ENCODE measurements at regions not wholly inside any gene's neighbourhood (a gene's known extent, or its start where the extent isn't known, plus 50 kb on each side); places are given as distances from the start of the nearest gene placed in this dataset.
"Not testable (repeated sequence)": the region's sequence is repeated elsewhere in the genome, so short reads cannot be mapped to it uniquely, and the experiment has no call there.

DNA sequence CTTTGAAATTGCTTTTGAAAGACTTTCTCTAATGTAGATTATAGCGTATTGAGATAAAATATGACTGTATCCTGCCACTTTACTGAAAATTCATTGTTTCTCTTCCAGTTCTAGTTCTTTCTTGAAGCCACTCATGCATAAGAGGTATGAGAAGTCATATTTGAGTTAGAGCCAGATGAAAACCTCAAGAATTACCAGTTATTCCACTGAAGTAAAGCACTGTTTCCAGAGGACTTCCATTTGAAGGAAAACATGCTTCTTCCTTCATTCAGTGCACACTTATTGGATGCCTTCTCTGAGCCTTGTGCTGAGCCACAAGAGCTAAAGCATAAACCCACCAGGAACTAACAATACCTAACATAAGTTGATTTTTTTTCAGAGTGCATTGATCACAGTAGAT, 513.4 kb downstream of the ZNF385D start:
- peak; percentile 44 for DNase-seq

DNA sequence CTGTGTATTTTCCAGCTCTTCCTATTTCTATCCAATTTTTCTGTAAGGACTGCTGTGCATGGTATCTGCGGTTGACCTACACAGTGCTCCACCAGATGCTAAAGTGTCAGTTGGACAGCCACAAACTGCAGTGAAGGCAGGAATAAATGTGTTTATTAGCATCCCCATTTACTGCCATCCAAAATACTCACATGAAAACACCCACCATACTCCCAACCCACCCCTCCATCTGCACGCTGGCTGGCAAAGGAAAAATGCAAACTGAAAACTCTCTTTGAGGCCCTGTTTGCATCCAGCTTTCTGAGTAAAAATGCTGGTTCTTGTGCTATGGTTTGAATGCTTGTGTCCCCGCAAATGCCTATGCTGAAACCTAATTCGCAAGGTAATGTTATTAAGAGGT, 515.5 kb downstream of the ZNF385D start:
- DNase-seq = no peak

GRCh38 chr3:21234933-21235332, 516.1 kb downstream of the ZNF385D start:
- no peak for DNase-seq

DNA sequence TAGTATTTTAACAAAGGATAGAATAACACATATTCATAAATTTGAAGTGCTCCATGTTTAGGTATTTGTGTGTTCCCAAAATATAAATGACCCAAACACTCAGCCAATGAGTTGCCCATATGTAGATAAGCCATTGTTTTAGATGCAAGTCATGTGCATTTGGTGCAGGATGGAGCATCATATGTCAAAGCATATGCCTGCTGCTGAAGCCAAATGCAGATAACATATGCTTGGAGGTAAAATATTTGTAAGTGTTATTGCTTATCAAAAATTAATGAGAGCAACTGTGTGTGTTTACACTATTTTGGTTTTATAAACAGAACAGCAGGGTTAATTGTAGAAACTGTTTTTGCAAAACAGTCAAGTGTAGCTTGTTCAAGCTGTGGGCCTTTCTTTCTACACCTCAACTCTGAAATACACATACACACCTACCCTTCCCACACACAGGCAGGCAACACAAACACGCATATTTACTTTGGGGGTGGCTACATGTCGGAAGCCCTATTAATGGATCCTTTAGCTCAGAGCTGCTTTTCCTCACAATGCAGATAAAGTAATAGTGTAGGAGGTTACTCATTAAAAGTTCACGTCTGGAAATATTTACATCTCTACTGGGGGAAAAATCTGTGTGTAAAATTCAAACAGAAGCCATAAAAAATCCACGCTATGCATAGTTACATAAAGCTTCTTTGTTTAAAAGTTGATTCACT, 521.4 kb downstream of the ZNF385D start:
- DNase-seq = no peak

DNA sequence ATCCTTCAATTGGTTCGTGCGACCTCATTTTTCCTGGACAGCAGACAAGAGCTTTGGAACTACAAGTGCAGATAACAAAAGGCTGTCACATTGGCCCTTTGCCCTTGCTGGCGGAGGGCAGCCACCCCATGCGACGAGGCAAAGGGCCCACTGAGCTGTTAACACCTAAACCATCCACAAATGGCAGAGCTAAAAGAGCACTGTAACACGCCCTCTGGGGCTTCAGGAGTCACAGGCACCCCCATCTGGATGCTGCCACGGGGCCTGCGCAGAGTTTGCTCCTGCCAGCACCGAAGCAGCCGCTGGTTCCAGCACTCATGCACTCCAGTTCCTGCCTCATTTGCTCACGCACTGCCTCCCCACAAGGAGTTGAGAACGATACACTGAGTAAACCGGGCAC, 524.9 kb downstream of the ZNF385D start:
- no peak for DNase-seq

DNA sequence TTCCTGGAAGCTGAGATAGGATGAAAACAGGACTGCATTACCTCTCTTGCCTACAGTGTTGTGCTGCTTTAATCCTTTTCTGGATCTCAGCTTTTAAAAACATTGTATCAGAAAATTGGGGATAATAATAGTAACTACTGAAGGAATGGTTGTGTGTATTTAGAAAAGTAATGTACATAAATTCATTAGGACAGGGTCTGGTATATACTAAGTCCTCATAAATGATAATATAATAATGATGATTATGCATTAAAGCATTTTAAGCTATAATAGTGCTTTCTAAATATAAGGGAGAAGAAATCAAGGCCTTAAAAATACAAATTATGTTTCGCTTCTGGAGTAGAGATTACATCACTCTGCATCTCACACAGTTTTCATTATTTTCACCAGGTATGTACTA, 530.1 kb downstream of the ZNF385D start:
- no peak for DNase-seq

GRCh38 chr3:21216598-21216997, 534.4 kb downstream of the ZNF385D start:
- no peak for DNase-seq

GRCh38 chr3:21204122-21204521, 546.9 kb downstream of the ZNF385D start:
- not testable (repeated sequence) for DNase-seq

DNA sequence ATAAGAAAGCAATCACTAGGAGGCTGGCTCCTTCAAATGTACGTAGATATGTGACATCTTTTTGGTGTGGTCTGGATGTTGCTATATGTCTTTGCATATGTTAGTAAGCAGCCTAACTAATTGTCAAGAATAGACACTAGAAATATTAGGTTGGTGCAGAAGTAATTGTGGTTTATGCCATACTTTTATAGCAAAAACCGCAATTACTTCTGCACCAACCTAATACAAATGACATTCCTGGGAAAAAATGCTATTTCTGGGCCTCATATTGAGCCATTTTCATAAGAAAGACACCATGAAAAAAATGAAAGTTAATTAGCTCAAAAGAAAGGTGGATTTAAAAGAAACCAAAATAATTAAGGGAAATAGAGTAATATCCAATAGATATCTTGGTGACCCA, 555.8 kb downstream of the ZNF385D start:
- no peak for DNase-seq

DNA sequence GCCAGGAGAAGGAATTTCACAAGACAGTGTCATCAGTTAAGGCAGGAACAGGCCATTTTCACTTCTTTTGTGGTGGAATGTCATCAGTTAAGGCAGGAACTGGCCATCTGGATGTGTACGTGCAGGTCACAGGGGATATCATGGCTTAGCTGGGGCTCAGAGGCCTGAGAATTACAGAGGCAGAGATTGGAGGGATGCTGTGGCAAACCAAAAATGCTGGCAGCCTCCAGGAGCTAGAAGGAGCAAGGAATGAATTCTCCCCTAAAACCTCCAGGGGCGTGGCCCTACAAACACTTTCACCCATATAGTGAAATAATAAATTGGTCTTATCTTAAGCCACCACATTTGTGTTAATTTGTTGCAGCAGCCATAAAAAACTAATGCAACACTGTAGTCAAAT, 557.0 kb downstream of the ZNF385D start:
- DNase-seq = not testable (repeated sequence)

- DNase-seq = no peak
Observed at GRCh38 chr3:21188459-21188858, 562.6 kb downstream of the ZNF385D start.

DNA sequence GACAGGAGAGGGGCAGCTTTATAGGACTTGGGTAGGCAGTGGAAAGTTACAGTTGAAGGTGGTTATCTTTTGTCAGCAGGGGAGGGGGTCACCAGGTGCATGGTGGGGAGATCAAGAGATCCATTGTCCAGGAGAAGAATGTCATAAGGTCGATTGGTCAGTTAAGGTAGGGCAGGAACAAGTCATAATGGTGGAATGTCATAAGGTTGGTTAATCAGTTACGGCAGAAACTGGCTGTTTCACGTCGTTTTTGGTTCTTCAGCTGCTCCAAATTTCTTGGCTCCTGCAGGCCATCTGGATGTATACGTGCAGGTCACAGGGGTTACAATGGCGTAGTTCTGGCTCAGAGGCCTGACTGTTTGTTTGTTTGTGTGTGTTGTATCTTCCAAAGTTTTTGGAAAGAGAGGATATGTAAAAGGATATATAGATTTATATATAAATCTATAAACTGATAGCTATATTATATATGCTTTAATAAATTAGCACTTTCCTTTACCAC, 565.1 kb downstream of the ZNF385D start:
- DNase-seq = no peak

DNA sequence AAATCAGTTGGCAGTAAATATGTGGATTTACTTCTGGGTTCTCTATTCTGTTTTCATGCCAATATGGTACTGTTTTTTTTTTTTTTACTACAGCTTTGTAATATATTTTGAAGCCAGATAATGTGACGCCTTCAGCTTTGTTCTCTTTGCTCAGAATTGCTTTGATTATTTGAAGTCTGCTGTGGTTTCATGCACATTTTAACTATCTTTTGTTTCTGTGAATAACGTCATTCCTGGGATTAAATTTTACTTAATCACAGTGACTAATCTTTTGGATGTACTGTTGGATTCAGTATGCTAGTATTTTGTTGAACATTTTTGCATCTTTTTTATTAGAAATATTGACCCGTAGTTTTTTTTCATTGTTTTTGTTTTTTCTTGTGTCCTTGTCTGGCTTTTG, 576.5 kb downstream of the ZNF385D start:
- peak; percentile 52 for DNase-seq

DNA sequence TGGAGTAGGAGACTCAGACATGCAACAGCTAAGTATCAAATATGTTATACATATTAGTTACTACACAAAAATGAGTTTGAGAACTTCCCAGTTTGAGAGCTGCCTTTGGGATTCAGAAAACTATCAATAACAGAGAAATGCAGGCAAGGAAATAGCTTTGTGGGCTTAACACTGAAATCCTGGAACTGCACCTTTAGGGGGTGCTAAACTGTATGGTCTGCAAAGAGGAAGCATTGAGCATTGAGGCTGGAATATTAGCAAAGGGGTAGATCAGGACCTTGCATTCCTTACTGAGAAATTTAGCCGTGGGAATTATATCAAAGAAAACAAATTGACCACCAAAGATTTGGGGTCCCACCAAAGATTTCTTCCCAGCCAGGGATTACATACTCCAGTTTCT, 580.0 kb downstream of the ZNF385D start:
- DNase-seq = no peak

DNA sequence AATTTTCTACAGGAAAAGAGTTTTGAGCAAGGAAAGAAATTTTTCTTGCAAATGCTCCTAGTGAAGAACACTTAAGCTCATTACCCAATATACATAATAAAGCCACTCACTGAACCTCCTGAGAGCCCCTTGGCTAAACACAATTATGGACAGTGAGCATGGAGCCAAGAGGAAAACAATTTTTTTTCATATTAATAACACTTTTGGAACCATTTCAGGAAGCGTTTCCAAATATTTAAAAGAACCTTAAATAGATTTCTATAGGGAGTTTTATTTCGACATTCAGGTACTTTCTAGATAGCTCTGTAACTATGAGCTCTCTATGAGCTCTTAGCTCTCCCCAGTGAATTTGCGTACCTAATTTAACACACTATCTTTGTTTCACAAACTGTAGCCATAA, 581.1 kb downstream of the ZNF385D start:
- no peak for DNase-seq

- DNase-seq = no peak
Observed at GRCh38 chr3:21168471-21168870, 582.5 kb downstream of the ZNF385D start.

DNA sequence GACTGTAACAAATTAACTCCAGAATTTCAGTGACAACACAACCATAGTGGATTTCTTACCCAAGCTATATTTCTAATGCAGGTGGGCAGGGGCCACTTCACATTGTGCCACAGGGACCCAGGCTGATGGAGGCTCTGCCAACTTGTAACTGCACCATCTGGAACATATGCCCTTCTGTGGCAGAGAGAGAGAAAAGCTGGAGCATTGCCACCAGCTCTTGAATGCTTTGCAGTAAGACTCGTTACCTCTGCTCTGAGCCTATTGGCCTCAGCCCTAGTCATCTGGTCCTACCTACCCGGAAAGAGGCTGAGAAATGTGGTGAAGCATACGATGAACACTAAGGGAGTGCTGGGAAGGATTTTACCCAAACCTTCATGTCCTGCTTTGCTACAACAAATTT, 587.1 kb downstream of the ZNF385D start:
- no peak for DNase-seq

GRCh38 chr3:21159543-21159906, 591.5 kb downstream of the ZNF385D start:
- DNase-seq = peak; percentile 82

GRCh38 chr3:21158861-21159542, 592.0 kb downstream of the ZNF385D start:
- peak; percentile 97 for DNase-seq

DNA sequence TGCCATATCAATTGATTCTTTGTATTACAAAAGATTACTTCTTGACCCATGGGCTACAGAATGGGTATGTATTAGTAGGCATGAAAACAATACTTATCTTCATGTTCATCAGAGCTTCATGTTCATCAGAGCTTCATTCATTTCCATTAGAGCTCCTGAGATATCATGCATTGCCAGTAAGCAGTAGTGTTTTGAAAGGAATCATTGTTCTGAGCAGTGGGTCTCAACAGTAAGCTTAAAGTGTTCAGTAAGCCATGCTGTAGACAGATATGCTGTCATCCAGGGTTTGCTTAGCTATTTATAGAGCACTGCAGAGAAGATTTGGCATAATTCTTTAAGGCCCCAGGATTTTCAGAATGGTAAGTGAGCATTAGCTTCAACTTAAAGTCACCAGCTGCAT, 596.1 kb downstream of the ZNF385D start:
- no peak for DNase-seq

DNA sequence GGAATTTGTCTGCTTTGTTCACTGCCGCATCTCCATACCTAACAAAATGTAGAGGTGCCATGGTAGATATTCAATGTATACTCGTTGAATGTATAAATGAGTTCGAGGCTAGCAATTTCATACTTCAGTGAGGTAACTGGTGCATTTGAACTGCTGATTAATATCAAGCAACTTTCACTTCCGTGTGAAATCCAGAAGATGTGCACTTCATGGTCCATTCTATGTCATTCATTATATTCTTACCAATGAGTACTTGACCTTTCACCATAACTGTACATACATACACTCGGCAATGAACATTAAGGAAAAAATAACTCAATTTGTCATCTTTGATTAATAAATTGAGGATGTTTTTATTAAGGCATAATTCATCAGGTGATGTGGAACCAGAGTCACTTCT, 598.5 kb downstream of the ZNF385D start:
- no peak for DNase-seq

DNA sequence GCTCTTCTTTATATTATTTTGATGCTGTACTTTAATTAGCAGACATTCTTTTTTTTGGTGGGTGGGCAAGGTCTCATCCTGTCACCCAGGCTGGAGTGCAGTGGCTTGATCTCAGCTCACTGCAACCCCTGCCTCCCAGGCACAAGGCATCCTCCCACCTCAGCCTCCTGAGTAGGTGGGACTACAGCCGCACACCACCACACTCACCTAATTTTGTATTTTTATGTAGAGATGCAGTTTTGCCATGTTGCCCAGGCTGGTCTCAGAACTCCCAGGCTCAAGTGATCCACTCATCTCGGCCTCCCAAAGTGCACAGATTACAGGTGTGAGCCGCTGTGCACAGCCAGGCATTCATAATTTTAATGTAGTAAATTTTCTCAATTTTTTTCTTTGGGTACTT, 608.1 kb downstream of the ZNF385D start:
- DNase-seq = no peak

GRCh38 chr3:21142031-21142430, 609.0 kb downstream of the ZNF385D start:
- DNase-seq = no peak

DNA sequence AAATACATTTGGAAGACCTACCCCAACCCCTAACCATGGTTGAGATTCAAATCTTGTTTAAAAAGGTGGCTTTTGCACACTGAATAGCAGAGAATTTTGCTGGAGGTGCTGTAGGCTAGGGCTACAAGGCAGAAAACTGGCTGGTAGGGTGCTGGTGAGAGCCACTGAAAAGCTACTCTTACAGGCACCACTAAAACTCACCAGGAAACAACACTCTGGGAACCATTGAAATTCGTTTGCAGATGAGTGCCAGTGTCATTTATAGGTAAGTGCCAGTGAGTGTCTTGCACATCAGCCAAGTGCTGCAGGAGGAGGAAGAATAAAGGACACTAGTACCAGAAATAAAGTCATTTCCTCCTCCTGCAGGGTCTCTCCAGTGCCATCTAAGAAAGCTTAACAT, 610.2 kb downstream of the ZNF385D start:
- no peak for DNase-seq
